NCI-H524 treated with DMSO at 0.1 percent for 48 hours (cell line): ENCODE measurements at regions not wholly inside any gene's neighbourhood (a gene's known extent, or its start where the extent isn't known, plus 50 kb on each side); places are given as distances from the start of the nearest gene placed in this dataset.

Source experiments
- DNase-seq: peaks from one replicate; lab custom pipeline; 2025; lab: John Stamatoyannopoulos, UW

GRCh38 chr18:78678318-78678695 lies 301.3 kb upstream of the SALL3 start:
- DNase-seq = no peak

DNA sequence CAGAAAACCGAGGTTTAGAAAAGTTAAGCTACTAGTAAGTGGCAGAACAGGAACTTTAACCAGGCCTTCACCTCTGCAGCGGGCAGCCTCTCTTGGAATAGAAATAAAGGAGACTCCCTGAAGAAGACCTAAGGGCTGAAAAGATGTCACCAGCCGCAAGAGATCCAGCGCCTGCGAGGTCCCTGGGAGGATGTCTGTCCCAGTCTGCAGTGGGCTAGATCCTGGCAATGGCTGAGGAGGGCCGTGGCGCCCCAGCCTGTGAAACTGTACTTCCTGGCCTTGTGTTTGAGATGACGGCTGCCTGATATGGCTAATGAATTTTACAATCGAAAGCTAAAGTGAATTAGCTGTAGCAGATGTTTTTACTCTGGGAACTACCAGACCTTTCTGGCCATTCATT lies 300.6 kb upstream of the SALL3 start:
- DNase-seq = no peak

DNA sequence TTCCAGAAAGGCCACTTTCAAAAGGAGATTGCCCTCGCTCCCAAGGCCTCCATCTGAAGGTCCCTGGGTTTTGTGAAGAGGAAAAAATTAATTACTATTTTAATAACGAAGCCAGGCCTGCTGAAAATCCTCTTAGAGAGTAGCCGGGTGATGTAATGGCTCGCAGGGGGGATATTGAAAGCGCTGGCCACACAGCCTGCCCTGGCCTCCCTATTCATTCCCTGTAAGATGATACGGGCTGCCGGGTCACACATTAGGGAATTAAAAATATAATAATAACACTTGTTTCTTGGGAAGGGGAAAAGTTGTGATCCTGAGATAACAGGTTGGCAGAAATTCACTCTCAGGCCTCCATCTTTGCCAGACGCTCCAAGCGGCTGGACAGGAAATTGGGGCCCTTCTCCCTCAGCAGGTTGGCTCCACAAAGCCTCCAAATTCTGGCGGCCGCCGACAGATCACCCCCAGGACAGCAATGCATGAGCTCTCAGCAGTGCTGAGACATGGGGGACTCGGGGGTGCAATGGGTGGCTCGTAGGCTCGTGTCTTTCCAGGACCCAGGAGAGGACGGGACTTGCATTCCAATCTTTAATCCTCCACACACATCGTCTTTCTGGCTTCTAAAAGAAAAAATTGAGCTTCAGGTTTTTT lies 299.9 kb upstream of the SALL3 start:
- DNase-seq = no peak

GRCh38 chr18:78681396-78681795 lies 298.2 kb upstream of the SALL3 start:
- DNase-seq = no peak

GRCh38 chr18:78681934-78682333 lies 297.7 kb upstream of the SALL3 start:
- DNase-seq = no peak

- DNase-seq = no peak
Measured at GRCh38 chr18:78682716-78683115, 296.9 kb upstream of the SALL3 start.

DNA sequence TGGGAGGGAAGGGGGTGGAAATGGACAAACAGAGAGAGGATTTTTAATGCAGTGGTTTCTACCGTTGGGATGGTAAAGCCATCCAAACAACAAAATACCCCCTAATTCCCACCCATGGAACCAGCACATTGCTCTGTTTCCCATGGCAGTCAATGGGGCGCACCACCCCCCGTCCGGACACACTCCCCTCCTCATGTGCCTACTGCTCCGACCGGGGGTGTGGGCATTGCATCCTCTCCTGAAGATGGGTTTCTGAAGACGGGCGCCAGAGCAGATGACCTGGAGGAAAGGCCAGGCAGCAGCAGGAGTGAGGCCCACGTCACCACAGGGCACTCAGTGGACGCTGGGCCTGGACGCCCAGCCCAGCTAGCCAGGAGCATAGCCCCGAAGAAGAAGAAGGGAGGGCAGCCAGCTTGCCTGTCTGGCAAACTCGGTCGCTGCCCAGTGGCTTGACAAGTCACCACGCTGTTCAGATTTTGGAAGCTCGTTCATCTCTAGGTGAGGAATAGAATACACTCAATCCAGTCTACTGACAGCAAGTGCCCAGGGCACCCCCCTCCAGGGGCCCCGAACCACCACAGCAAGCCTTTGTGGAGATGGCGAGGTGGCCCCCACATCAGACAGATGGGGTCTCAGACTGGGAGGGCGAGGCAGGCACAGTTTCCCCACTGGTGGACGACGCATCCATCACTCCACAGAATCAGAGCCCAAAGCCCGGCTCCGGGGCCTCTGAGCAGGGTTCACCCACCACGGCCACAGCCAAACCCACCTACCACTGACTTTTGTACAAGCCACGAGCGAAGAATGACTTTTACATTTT lies 296.2 kb upstream of the SALL3 start:
- no peak for DNase-seq

GRCh38 chr18:78685250-78685979 lies 294.2 kb upstream of the SALL3 start:
- no peak for DNase-seq

DNA sequence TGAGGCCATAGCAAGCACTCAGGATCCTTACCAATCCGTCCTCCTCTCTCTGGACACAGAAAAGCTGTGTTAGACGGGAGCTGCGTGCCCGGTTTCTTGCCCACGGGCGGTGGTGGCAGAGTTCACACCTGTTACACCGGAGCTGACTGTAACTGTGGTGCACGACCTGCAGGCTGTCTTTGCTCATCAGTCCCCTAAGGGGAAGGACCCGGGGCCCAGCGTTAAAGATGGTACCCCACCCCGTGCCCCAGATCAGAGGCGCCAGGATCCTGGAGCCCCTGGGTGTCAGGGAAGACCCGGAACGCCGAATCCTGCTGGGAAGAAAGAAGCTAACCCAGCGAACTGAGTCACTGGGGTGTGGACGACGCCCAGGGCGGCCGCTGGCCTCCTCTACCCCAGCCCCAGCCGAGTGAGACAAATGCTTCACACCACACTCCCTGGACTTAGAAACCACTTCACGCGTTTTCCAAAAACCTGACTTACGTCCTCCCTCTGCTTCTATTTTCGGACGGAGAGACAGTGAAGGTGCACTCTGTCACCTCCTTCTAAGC lies 293.6 kb upstream of the SALL3 start:
- DNase-seq = no peak

- DNase-seq = no peak
Measured at GRCh38 chr18:78686976-78687685, 292.5 kb upstream of the SALL3 start.

- no peak for DNase-seq
Measured at GRCh38 chr18:78687736-78688135, 291.9 kb upstream of the SALL3 start.

DNA sequence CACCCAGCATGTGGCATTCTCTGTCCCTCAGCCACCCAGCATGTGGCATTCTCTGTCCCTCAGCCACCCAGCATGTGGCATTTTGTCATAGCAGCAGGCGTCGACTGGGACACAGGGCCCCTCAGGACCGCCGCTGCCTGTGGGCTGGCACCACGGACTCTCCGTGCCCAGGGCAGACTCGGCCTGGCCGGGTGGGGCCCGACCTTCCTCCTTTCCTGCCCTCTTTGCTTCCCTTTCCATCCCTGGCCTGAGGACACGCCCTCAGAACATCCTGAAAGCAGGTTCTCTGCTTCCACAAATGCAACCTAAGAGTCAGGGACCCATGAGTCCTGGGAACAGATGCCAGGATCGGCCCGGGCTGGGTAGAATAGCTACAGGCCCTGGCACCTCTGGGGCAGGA lies 291.4 kb upstream of the SALL3 start:
- no peak for DNase-seq

GRCh38 chr18:78688916-78689315 lies 290.7 kb upstream of the SALL3 start:
- DNase-seq = no peak

DNA sequence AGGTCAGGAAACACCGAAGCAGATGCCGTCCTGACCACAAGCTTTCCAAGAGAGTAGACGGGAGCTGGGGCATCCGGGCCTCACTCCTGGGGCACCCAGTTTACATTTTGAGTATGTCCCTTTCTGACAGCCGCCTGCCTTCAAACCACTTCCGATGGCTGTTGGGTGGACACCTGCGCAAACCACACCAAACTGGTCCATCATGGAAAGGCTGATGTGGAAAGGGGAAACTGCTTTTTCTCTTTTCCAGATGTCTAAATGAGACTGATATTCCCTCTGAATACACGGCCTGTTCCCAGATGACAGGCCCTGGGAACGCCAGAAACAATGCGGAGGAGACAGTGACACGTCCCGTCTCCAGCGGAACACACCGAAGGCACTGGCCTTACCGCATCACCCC lies 290.0 kb upstream of the SALL3 start:
- DNase-seq = no peak

DNA sequence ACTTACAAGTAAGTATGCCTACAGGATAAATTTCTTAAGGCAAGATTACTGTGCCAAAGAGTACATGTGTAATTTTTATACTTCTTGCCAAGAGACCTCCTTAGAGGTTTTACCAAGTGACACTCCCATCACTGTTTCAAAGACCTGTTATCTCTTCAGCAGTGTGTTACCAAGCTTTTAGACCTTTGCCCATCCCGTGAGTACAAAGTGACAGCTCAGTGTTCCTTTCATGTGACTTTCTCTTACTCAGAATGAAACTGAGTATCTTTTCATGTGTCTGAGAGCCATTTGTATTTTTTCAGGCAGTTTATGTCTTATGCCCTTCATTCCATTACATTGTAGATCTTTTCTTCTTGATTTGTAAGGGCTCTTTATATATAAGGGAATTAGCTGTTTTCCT lies 287.5 kb upstream of the SALL3 start:
- no peak for DNase-seq

GRCh38 chr18:78693429-78693828 lies 286.2 kb upstream of the SALL3 start:
- DNase-seq = no peak

GRCh38 chr18:78696698-78697435 lies 282.8 kb upstream of the SALL3 start:
- DNase-seq = no peak

DNA sequence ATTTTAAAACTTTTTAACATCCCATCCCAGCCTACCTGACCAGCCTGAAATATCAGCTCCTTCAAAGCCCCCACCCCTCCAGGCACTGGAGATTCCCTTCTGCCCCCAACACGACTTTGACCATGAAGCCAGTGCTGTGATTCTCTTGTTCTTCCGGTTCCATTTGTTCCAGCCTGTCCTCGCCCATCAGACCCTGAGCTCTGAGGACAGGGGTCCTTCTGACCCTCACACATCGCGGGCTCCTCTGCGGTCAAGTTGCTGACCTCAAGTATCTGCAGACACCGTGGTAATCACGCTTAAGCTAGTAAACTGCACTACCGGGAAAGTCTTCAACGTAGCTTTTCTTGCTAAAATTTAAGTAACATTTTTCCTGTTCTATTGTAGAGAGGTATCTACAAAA lies 282.2 kb upstream of the SALL3 start:
- no peak for DNase-seq

DNA sequence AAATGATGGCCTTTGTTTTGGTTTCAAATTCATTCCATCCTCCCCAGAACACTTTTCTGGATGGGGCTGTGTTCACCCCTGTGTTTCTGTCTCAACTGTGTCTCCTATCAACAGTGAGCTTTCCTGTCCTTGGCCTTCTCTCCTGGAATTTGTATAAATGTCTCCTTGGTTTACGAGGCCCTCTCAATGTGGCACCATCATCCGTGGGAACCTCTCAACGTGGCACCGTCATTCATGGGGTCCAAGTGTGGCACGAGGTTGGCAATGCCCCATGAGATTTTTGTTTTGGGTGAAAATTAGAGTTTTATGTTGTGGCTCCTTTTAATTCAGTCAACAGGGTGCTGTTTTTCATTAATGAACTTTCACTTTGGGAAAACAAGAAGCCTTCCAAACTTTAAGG lies 280.7 kb upstream of the SALL3 start:
- no peak for DNase-seq

DNA sequence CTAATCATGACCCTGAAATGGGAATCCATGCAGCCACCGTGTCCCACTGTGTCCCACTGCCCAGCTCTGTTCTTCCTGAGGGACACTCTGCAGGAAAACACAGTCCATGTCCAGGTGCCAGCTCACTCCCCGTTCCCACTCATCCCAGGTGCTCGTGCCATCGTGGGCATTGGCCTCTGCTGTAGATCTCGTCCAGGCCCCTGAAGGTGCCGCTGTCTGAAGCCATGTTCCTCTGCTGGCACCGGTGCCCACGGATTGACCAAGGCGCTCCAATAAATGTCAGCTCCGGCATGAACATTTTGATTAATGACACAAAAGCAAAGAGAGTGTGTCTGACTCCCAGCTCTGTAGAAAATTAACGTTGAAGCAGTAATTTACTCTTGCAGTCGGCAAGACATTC lies 280.1 kb upstream of the SALL3 start:
- DNase-seq = no peak

DNA sequence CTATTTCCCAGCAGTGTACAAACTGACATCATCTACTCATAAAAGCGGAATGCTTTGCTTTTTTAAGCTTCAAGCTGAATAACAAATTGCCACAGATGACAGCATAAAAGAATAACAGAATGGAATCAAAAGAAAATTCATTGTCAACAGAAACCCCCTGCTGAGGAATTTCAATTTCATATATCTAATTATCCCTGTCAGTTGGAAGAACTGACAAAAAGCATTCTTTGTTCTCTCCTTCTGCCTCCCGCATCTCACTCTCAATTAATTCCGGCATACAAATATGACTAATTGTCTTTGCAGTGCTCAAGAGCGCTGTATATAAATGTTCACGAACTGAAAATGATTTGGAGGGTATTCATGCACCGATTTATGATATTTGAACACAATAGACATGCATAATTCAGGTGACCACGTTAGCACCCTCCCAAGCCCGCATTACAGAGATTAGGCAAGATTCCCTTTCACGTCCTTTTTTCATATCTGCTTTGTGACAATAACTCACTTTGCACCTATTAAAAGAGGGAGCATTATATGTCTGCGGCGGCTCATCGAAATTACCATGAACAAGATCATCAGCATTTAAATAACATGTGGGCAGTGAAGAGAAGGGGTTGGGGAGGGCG lies 277.7 kb upstream of the SALL3 start:
- DNase-seq = no peak
